Prostate gland (tissue), 2 donors: ENCODE measurements at regions not wholly inside any gene's neighbourhood (a gene's known extent, or its start where the extent isn't known, plus 50 kb on each side); places are given as distances from the start of the nearest gene placed in this dataset.

Experiments used
- POLR2A ChIP-seq: fragments of 450-650 bp; IDR thresholded peaks from one replicate; pipeline ENCODE4 v1.6.1; 2016; ENCODE audit warnings: antibody characterized with exemption, mild to moderate bottlenecking
- POLR2AphosphoS5 ChIP-seq: sonication (generic); formaldehyde crosslinking; IDR thresholded peaks from one replicate; pipeline ENCODE4 v1.6.1; 2017; ENCODE audit warnings: antibody characterized with exemption
- TF ChIP-seq, protein P1 (sequence below), 4 experiments: fragments of 200-600 bp in 2 of 4; fragments of 450-650 bp in 2 of 4; sonication (generic) in 2 of 4; IDR thresholded peaks; 1 replicate in 3 of 4; 2 replicates in 1 of 4; pipeline ENCODE4 v1.5.1; 2016 to 2019; ENCODE audit warnings: antibody characterized with exemption in 4 of 4, mild to moderate bottlenecking in 2 of 4, moderate library complexity in 2 of 4

DNA sequence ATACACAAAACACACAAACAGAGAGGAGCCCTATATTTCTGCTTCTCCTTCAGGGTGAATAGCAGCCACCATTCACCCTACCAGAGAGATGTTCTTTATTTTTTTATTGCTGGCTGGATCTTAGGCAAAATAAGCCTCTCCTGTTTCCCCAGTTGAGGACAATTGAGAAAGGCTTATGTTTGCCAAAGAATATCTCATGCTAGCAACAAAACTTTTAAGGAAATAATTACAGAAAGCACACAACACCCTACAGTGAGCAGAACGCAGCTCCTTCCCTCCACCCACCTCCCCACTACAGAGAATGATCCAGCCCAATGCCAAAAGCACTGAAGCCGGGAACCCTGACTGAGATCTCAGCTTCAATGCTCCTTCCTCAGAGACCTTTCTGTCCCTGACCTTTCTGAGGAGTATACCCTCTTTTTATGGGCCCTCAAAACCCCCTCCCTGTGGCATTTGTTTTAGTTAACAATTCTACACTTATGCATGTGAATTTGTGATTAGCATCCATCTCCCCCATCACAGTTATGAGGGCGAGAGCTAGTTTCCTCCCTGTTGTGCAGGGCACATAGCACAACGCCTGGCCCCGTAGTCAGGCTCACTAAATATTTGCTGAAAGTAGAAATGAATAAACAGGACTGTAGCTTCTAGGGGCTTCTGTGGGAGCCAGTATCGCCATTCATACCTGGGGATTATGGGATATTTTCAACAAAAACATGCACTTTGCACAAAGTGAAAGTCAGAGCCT, 491.6 kb upstream of the CDH4 start:
- TF ChIP-seq, protein P1, sequence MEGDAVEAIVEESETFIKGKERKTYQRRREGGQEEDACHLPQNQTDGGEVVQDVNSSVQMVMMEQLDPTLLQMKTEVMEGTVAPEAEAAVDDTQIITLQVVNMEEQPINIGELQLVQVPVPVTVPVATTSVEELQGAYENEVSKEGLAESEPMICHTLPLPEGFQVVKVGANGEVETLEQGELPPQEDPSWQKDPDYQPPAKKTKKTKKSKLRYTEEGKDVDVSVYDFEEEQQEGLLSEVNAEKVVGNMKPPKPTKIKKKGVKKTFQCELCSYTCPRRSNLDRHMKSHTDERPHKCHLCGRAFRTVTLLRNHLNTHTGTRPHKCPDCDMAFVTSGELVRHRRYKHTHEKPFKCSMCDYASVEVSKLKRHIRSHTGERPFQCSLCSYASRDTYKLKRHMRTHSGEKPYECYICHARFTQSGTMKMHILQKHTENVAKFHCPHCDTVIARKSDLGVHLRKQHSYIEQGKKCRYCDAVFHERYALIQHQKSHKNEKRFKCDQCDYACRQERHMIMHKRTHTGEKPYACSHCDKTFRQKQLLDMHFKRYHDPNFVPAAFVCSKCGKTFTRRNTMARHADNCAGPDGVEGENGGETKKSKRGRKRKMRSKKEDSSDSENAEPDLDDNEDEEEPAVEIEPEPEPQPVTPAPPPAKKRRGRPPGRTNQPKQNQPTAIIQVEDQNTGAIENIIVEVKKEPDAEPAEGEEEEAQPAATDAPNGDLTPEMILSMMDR (IDR thresholded peaks at IDR 0.05): no peak
- no peak for TF ChIP-seq POLR2A
- no peak for TF ChIP-seq POLR2AphosphoS5
